DMS53 treated with DMSO at 0.1 percent for 48 hours (cell line): ENCODE measurements at regions not wholly inside any gene's neighbourhood (a gene's known extent, or its start where the extent isn't known, plus 50 kb on each side); places are given as distances from the start of the nearest gene placed in this dataset.
A peak's percentile ranks its signal among the peaks of the same experiment; 100 is the strongest.

Experiments used
- DNase-seq: peaks from one replicate; lab custom pipeline; 2025; ENCODE audit not compliant: unreplicated experiment; lab: John Stamatoyannopoulos, UW

- no peak for DNase-seq
Observed at GRCh38 chr5:125609011-125609410, 814.2 kb upstream of the GRAMD2B start.

- no peak for DNase-seq
Observed at GRCh38 chr5:125610892-125611291, 812.3 kb upstream of the GRAMD2B start.

GRCh38 chr5:125611541-125611940 lies 811.7 kb upstream of the GRAMD2B start:
- DNase-seq = no peak

GRCh38 chr5:125612181-125612721 lies 811.0 kb upstream of the GRAMD2B start:
- DNase-seq = no peak

GRCh38 chr5:125612776-125613175 lies 810.4 kb upstream of the GRAMD2B start:
- peak; percentile 20 for DNase-seq

- DNase-seq = no peak
Observed at GRCh38 chr5:125630237-125630636, 793.0 kb upstream of the GRAMD2B start.

GRCh38 chr5:125633523-125633922 lies 789.7 kb upstream of the GRAMD2B start:
- DNase-seq = no peak

- peak; percentile 49 for DNase-seq
Observed at GRCh38 chr5:125634216-125634835, 788.9 kb upstream of the GRAMD2B start.

DNA sequence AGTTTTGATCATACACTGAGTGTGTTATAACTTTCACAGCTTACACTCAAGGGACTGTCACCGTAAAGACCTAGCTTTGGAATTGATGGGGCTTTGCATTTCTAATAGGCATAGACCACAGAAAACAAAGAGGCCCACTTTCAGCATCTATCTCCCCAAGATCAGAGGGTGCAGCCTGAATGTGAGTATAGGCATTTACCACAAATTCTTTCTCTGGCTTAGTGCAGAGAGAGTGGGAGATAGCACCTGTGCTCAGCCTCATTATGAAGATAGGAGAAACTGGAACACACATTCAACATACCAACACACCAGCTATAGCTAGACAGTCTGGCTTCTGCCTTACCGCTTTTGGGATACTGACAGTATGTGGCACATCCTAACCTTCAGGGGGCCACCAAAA lies 783.4 kb upstream of the GRAMD2B start:
- no peak for DNase-seq

- DNase-seq = no peak
Observed at GRCh38 chr5:125652761-125653160, 770.4 kb upstream of the GRAMD2B start.

DNA sequence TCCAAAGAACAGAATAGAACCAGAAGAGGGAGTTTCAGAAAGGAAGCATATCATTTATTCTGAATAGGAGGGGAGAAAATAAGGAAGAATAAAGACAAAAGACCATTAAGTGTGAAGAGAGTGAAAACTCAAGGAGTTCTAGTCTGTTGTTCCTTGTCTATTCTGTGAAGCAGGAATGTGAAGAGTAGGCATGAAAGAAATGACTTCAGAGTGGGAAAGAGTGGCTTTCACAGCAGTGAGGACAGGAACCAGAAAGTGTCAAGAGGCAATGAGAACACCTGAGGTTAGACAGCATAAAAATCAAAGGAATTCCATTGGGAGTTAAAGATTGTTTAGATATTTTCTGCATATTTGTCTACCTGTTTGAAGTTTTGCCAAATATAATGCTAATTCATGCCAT lies 768.8 kb upstream of the GRAMD2B start:
- DNase-seq = peak; percentile 3

DNA sequence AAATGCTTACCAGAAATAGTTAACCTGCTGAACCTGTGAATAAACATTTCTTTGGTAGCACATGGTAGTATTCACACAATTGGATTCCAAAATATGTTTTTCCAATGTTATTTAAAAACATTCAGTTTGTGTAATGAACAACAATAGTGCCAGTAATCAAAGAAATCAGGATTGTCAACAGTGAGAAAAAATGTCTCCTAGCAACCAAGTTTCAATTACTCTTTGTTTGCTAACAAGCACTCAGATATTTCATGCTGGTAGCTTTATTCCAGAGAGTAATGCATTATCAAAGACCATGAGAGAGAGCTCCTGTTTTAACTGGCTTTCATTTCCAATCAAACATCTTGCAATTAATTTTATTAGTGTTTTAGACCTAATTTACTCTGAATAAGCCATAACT lies 768.1 kb upstream of the GRAMD2B start:
- DNase-seq = peak; percentile 15

DNA sequence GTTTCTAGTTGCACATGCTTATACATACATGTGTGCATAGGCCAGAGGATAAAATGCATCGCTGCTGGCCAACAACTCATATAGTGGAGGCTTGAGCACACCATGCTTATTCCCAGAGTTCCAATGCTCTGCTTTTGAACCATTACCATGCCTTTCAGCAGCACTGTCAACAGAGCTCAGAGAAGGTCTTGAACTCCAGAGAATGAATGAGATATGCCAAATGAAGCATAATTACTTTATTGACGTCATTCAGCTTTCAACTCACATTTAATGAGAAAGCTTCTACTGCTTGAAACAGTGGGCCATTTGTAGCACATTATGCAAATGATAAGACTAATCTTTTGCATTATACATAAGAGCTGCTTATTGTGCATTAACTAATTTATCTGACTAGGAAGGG lies 765.3 kb upstream of the GRAMD2B start:
- DNase-seq = no peak

GRCh38 chr5:125659316-125660023 lies 763.7 kb upstream of the GRAMD2B start:
- DNase-seq = no peak

GRCh38 chr5:125660231-125660895 lies 762.8 kb upstream of the GRAMD2B start:
- no peak for DNase-seq

- no peak for DNase-seq
Observed at GRCh38 chr5:125661584-125661983, 761.6 kb upstream of the GRAMD2B start.

- DNase-seq = peak; percentile 46
Observed at GRCh38 chr5:125668884-125669283, 754.3 kb upstream of the GRAMD2B start.

DNA sequence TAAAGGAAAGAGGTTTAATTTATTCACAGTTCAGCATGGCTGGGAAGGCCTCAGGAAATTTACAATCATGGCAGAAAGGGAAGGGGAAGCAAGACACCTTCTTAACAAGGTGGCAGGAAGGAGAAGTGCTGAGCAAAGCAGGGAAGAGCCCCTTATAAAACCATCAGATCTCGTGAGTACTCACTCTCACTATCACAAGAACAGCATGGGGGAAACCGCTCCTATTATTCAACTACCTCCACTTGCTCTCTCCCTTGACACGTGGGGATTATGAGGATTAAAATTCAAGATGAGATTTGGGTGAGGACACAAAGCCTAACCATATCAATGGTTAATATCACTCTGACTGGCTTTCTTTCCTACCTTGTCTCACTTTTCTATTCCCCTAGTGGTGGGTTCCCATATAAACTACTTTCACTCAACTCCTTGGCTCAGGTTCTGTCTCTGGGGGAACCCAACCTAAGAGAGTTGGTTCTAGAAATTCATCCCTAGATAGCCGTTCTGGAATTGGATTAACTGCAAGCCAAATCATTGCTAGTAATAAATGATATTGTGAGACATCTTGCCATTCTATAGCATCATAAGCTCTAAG lies 749.8 kb upstream of the GRAMD2B start:
- no peak for DNase-seq

- DNase-seq = no peak
Observed at GRCh38 chr5:125679522-125679921, 743.7 kb upstream of the GRAMD2B start.

DNA sequence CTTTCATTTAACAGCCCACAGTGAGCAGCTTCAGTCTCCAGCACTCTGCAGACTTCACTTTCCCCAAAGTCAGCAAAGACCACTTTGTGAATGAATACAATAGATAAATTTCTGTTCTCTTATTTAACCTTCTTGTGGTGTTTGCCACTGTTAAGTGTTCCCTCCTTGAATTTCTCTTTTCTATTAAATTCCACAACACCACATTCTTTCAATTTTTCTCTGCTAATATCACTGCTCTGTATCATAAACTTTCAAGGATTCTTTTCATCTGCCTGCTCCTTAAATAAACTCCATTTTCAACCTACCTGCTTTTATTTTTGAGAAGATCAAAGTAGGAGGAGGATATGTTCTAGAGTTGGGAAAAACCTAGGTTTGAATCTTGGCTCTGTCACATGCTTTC lies 739.5 kb upstream of the GRAMD2B start:
- no peak for DNase-seq

GRCh38 chr5:125685771-125686170 lies 737.4 kb upstream of the GRAMD2B start:
- DNase-seq = no peak
